Activated CD4-positive, alpha-beta memory T cell treated with anti-CD3 and anti-CD28 coated beads, Interleukin-2, amount 10 ng/mL, durations not matched to agents 7 days and 5 days (primary cell): ENCODE measurements at regions not wholly inside any gene's neighbourhood (a gene's known extent, or its start where the extent isn't known, plus 50 kb on each side); places are given as distances from the start of the nearest gene placed in this dataset.

Experiments used
- CTCF ChIA-PET: fragments of 350-600 bp; sonication (Branson Sonifier 250); formaldehyde crosslinking; loops from one replicate; lab custom pipeline; 2021; ENCODE audit warnings: antibody characterized with exemption, inconsistent platforms; lab: Charles Lee
- POLR2A ChIA-PET: fragments of 350-600 bp; sonication (Branson Sonifier 250); formaldehyde crosslinking; loops from one replicate; lab custom pipeline; 2021; ENCODE audit warnings: antibody characterized with exemption; lab: Charles Lee
- DNase-seq: peaks from one replicate; pipeline ENCODE4 v3.0.0-alpha.2; 2020
- H3K27ac Mint-ChIP-seq: one replicate; pipeline ENCODE4 v1.8.0; 2021; ENCODE audit warnings: mild to moderate bottlenecking, mixed read lengths
- H3K27me3 Mint-ChIP-seq: one replicate; pipeline ENCODE4 v1.8.0; 2021; ENCODE audit warnings: mixed read lengths
- H3K36me3 Mint-ChIP-seq: one replicate; pipeline ENCODE4 v1.8.0; 2021; ENCODE audit warnings: low read depth, mixed read lengths
- H3K4me1 Mint-ChIP-seq: one replicate; pipeline ENCODE4 v1.8.0; 2021; ENCODE audit warnings: mixed read lengths
- H3K4me3 Mint-ChIP-seq: one replicate; pipeline ENCODE4 v1.8.0; 2021; ENCODE audit warnings: mild to moderate bottlenecking, mixed read lengths
- H3K9me3 Mint-ChIP-seq: one replicate; pipeline ENCODE4 v1.8.0; 2021; ENCODE audit warnings: mixed read lengths

DNA sequence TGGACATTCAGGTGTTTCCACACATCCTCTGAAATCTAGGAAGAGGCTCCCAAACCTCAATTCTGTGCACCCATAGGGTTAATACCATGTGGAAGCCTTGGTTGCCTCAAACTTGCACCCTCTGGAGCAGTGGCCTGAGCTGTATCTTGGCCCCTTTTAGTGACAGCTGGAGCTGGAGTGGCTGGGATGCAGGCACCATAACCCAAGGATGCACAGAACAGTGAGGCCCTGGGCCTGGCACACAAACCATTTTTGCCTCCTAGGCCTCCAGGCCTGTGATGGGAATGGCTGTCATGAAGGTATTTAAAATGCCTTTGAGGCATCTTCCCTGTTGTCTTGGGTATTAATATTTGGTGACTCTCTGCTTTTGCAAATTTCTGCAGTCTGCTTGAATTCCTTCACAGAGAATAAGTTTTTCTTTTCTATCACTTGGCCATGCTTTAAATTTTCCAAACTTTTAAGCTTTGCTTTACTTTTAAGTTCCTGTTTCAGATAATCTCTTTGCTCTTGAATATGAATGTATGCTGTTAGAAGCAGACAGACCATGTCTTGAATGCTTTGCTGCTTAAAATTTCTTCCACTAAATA is 1594.5 kb upstream of the PCDH20 start:
- ChIA-PET CTCF (no interaction called here), POLR2A (no interaction called here)
- Mint-ChIP-seq H3K27ac (no peak overlapping the region), H3K9me3 (peaks cover 31% of the 10 kb centered on the region), H3K4me3 (no peak overlapping the region), H3K27me3 (no peaks in the 10 kb centered on the region), H3K36me3 (no peaks in the 10 kb centered on the region), H3K4me1 (no peaks in the 10 kb centered on the region)
- no peak for DNase-seq

DNA sequence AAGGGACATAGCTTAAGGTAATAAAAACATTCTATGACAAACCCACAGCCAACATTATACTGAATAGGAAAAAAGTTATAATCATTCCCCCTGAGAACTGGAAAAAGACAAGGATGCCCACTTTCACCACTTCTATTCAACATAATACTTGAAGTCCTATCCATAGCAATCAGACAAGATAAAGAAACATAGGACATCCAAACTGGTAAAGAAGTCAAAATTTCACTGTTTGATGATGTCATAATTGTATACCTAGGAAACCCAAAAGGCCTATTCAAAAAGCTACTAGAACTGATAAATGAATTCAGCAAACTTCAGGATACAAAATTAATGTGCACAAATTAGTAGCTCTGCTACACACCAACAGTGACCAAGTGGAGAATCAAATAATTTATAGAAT is 1590.0 kb upstream of the PCDH20 start:
- no peaks in the 10 kb centered on the region for H3K36me3 Mint-ChIP-seq
- ChIA-PET POLR2A (no interaction called here), CTCF (no interaction called here)
- no peak overlapping the region for H3K27ac Mint-ChIP-seq
- no peaks in the 10 kb centered on the region for H3K27me3 Mint-ChIP-seq
- peaks cover 29% of the 10 kb centered on the region for H3K9me3 Mint-ChIP-seq
- no peak overlapping the region for H3K4me3 Mint-ChIP-seq
- DNase-seq, result no peak
- H3K4me1 Mint-ChIP-seq, result no peaks in the 10 kb centered on the region

DNA sequence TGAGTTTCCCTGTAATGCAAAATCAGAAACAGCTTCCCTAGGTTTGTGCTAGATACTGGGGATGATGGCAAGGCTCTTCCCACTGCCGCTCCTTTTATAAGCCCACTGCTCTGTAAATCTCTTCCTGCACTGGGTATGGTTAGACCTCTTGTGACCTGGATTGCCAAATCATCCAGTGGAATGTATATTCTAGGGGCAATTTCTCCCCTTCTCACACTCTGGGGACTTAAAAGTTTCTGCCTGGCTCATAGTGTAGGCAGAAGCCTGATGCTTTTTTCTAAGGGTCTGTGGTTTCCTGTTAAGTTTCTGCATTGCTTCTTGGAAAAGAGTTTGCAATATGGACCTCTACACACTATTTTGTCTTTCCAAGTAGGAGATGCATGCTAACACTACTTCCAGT is 1582.0 kb upstream of the PCDH20 start:
- CTCF ChIA-PET, result no interaction called here
- Mint-ChIP-seq H3K4me3 (no peak overlapping the region), H3K27me3 (no peaks in the 10 kb centered on the region), H3K4me1 (no peaks in the 10 kb centered on the region), H3K27ac (no peak overlapping the region), H3K36me3 (no peaks in the 10 kb centered on the region), H3K9me3 (peaks cover 7% of the 10 kb centered on the region)
- POLR2A ChIA-PET, result no interaction called here
- DNase-seq, result no peak

DNA sequence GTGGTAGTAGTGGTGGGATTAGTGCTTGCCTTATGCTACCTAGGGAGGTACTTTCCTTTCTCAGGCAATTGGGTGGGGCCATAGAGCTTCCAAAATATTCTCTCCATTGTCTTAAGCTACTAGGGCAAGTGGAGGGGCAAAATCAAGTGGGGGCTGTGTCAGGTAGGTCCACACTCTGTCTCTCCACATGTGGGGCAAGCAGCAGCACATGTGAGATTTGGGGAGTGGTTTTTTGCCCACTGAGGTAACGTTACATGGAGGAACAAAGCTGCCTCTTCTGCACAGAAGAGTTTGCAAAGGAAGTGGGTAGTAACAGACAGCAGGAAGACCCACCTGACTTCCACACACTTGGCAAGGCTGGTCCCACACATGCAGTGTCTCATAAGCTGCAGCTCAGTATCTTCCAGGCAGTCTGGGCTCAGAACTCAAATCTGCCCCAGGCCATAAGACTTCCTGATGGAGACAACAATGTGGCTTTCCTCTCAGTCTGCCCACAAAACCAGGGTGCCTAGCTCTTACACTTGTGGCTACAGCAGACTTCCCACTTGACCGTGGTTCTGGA is 1581.5 kb upstream of the PCDH20 start:
- Mint-ChIP-seq H3K27ac (no peak overlapping the region), H3K4me3 (no peak overlapping the region), H3K4me1 (no peaks in the 10 kb centered on the region), H3K9me3 (peaks cover 7% of the 10 kb centered on the region), H3K36me3 (no peaks in the 10 kb centered on the region), H3K27me3 (no peaks in the 10 kb centered on the region)
- ChIA-PET POLR2A (no interaction called here), CTCF (no interaction called here)
- DNase-seq, result no peak

DNA sequence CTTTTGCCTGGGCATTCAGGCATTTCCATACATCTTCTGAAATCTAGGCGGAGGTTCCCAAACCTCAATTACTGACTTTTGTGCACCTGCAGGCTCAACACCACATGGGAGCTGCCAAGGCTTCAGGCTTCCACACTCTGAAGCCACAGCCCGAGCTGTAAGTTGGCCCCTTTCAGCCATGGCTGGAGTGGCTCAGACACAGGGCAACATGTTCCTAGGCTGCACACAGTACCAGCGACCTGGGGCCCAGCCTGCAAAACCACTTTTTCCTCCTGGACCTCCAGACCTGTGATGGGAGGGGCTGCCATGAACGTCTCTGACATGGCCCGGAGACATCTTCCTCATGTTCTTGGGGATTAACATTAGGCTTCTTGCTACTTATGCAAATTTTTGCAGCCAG is 1558.2 kb upstream of the PCDH20 start:
- ChIA-PET CTCF (no interaction called here), POLR2A (no interaction called here)
- H3K27ac Mint-ChIP-seq, result no peak overlapping the region
- no peak overlapping the region for H3K4me3 Mint-ChIP-seq
- DNase-seq, result no peak
- H3K36me3 Mint-ChIP-seq, result no peaks in the 10 kb centered on the region
- peaks cover 12% of the 10 kb centered on the region for H3K9me3 Mint-ChIP-seq
- no peaks in the 10 kb centered on the region for H3K4me1 Mint-ChIP-seq
- no peaks in the 10 kb centered on the region for H3K27me3 Mint-ChIP-seq

DNA sequence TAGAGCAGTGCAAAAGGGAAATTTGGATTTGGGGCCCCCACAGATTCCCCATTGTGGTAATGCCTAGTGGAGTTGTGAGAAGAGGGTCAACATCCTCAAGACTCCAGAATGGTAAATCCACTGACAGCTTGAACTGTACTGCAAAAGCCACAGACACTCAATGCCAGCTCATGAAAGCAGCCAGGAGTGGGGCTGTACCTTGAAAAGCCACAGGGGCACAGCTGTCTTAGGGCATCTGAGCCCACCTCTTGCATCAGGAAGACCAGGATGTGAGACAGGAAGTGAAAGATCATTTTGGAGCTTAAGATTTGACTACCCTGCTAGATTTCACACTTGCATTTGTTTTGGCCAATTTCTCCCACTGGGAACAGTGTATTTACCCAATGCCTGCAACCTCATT is 1548.9 kb upstream of the PCDH20 start:
- no peaks in the 10 kb centered on the region for H3K4me1 Mint-ChIP-seq
- H3K36me3 Mint-ChIP-seq, result no peaks in the 10 kb centered on the region
- POLR2A ChIA-PET, result no interaction called here
- H3K27ac Mint-ChIP-seq, result no peak overlapping the region
- H3K4me3 Mint-ChIP-seq, result no peak overlapping the region
- no peaks in the 10 kb centered on the region for H3K27me3 Mint-ChIP-seq
- peaks cover 11% of the 10 kb centered on the region for H3K9me3 Mint-ChIP-seq
- CTCF ChIA-PET, result no interaction called here
- no peak for DNase-seq

DNA sequence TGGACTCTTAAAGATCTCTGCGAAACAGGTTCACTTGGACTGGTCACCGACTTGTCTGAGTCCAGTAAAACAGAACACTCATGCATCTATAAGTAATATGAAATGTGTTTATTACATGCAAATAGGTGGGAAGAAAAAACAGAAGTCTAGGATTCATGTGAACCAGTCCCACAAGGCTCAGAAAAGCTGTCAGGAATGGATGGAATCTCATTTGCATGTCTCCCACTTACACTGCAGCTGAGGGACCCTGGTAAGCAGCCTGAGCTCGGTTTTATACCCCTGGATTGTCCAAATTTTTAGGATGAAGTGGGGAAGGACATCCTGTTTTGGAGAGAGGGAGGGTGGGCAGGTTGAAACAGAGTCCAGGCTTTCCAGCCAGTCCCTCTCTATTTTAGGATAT is 1545.1 kb upstream of the PCDH20 start:
- POLR2A ChIA-PET, result no interaction called here
- DNase-seq, result no peak
- Mint-ChIP-seq H3K27me3 (no peaks in the 10 kb centered on the region), H3K36me3 (no peaks in the 10 kb centered on the region), H3K4me1 (no peaks in the 10 kb centered on the region), H3K4me3 (no peak overlapping the region), H3K9me3 (peaks cover 11% of the 10 kb centered on the region), H3K27ac (no peak overlapping the region)
- CTCF ChIA-PET, result no interaction called here

DNA sequence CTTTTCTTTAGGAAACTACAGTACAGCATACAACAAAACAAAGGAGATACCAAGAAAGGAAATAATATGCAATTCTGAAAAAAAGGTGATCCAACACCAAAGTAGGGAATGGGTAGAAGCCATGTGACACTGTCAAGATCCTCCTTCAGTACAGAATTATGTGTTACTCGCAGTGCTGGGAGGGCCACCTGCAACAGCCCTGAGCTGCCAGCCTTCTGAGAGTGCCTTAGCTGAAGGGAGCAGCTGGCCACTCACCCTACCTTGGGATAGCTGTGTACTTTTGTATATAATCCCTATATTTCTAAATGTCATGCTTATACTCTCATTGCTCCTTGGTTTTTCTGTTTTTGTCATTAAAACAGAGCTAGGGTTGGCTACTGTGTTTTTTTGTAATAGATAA is 1518.2 kb upstream of the PCDH20 start:
- ChIA-PET CTCF (no interaction called here), POLR2A (no interaction called here)
- no peak overlapping the region for H3K4me3 Mint-ChIP-seq
- no peaks in the 10 kb centered on the region for H3K4me1 Mint-ChIP-seq
- H3K36me3 Mint-ChIP-seq, result no peaks in the 10 kb centered on the region
- no peaks in the 10 kb centered on the region for H3K27me3 Mint-ChIP-seq
- no peak for DNase-seq
- H3K27ac Mint-ChIP-seq, result no peak overlapping the region
- H3K9me3 Mint-ChIP-seq, result peaks cover 2% of the 10 kb centered on the region

DNA sequence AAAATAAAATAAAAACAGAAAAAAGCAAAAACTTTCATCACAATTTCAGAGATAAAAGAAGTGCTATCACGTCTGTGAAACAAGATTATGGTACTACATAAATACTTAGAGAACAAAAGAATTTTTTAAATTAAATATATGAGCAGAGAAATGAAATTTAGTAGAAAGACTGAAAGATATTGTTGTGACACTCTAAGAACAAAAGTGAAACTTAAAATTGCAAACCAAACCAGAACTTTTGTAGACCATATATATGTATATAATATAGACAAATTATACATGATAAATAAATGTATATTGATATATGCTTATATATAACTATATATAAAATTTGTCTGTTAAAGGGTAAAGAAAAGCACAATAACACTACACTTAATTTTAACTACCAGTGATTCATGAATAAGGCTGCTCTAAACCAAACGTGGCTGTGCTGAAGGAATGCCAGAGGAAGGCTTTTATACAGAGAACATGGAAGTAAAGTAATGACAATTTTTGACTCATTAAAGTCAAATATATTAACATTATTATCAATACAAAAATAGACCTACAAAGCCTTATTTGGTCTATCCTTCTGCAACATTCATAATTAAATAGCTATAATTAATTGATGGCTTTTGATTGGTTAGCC is 1516.7 kb upstream of the PCDH20 start:
- POLR2A ChIA-PET, result no interaction called here
- Mint-ChIP-seq H3K4me1 (no peaks in the 10 kb centered on the region), H3K36me3 (no peaks in the 10 kb centered on the region), H3K4me3 (no peak overlapping the region), H3K9me3 (peaks cover 2% of the 10 kb centered on the region), H3K27ac (no peak overlapping the region), H3K27me3 (no peaks in the 10 kb centered on the region)
- CTCF ChIA-PET, result no interaction called here
- no peak for DNase-seq

DNA sequence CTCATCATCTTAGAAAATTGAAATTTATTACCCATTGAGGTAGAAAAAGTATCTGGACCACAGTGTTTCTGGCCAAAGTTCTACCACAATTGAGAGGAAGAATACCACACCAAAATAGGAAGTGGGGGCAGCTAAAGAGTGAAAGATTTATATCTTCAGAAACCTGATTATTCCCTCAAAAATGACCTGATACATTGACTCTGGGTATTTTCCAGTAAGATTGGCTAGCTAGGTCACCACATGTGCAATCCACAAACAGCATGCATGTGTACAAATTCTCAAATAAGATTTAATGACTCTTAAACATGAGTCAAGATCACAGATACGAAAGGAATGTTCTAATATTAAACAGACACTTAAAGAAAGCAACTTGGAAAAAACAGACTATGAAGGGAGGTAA is 1516.2 kb upstream of the PCDH20 start:
- Mint-ChIP-seq H3K4me3 (no peak overlapping the region), H3K9me3 (peaks cover 2% of the 10 kb centered on the region), H3K27ac (no peak overlapping the region), H3K36me3 (no peaks in the 10 kb centered on the region), H3K4me1 (no peaks in the 10 kb centered on the region), H3K27me3 (no peaks in the 10 kb centered on the region)
- no peak for DNase-seq
- CTCF ChIA-PET, result no interaction called here
- POLR2A ChIA-PET, result no interaction called here

DNA sequence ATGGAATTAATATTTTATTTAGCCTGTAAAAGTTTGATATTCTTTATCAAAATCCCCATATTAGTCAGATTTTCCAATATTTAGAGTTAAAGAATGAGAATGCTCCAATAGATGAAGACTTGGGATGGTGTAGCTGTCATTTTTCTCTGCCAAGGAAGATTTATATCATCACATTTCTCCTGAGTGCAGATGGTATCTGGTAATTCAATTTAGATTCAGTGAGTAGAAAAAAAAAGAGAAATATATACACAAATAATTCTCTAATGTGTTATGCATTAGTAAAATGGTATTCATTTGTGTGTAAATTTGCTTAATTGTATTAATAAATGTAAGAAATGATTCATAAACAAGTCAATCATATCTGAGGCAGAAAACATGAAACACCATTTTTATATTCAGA is 1508.7 kb upstream of the PCDH20 start:
- no peaks in the 10 kb centered on the region for H3K4me1 Mint-ChIP-seq
- no peak overlapping the region for H3K4me3 Mint-ChIP-seq
- H3K9me3 Mint-ChIP-seq, result peaks cover 2% of the 10 kb centered on the region
- no peaks in the 10 kb centered on the region for H3K27me3 Mint-ChIP-seq
- CTCF ChIA-PET, result no interaction called here
- POLR2A ChIA-PET, result no interaction called here
- no peak overlapping the region for H3K27ac Mint-ChIP-seq
- DNase-seq, result no peak
- H3K36me3 Mint-ChIP-seq, result no peaks in the 10 kb centered on the region

DNA sequence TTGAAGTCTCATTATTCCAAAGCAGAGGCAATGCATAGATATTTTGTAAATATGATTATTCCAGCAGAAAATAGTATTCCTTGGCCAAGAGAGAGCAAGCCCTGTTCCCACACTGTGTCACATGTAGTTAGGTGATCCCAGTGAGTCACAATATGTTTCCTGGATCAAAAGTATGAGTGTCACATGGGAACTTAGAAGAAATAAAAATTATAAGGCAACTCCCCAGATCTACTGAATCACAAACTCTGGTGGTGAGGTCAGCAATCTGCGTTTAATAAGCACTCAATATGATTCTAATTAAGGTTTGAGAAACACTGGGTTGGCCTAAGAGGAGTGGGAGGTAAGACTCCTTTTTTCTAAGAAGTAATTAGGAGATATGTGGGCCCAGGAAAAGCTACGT is 1504.5 kb upstream of the PCDH20 start:
- Mint-ChIP-seq H3K27ac (no peak overlapping the region), H3K27me3 (no peaks in the 10 kb centered on the region), H3K4me3 (no peak overlapping the region), H3K9me3 (peaks cover 2% of the 10 kb centered on the region), H3K4me1 (no peaks in the 10 kb centered on the region), H3K36me3 (no peaks in the 10 kb centered on the region)
- ChIA-PET POLR2A (no interaction called here), CTCF (no interaction called here)
- DNase-seq, result no peak

DNA sequence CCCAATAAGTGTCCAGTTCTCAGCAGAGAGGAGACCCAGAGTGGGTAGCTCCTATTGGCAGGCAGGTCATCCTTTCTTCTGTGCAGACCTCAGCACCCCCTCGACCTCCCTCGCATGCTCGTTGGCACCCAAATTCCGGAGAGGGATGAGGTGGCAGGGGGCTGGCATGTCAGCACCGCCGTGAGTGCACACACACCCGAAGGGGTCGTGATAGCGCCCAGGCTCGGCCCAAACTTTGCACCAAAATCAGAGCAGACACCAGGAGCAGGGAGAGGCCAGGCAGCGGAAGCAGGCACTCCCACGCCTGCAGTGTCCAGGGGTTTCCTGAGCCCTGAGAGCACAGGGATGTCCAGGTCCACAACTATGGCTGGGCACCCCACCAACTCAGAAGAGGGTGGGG is 1503.8 kb upstream of the PCDH20 start:
- Mint-ChIP-seq H3K4me1 (no peaks in the 10 kb centered on the region), H3K27me3 (no peaks in the 10 kb centered on the region), H3K27ac (no peak overlapping the region), H3K36me3 (no peaks in the 10 kb centered on the region), H3K9me3 (peaks cover 2% of the 10 kb centered on the region), H3K4me3 (no peak overlapping the region)
- CTCF ChIA-PET, result no interaction called here
- POLR2A ChIA-PET, result no interaction called here
- DNase-seq, result no peak

DNA sequence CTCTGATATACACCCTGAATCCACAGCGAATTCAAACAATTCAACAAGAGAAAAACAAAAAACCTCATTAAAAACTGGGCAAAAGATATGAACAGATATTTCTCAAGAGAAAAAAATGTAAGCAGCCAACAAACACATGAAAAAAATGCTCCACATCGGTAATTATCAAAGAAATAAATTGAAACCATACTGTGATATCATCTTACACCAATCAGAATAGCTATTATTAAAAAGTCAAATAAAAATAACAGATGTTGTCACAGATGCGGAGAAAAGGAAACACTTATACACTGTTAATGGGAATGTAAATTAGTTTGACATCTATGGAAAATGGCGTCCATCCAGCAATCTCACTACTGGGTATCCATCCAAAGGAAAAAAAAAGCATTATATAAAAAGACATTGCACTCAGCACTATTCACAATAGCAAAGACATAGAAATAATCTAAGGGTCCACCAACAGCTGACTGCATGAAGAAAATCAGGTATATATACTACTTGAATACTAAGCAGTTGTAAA is 1495.0 kb upstream of the PCDH20 start:
- ChIA-PET CTCF (no interaction called here), POLR2A (no interaction called here)
- DNase-seq, result no peak
- no peak overlapping the region for H3K27ac Mint-ChIP-seq
- no peaks in the 10 kb centered on the region for H3K36me3 Mint-ChIP-seq
- no peak overlapping the region for H3K4me3 Mint-ChIP-seq
- no peaks in the 10 kb centered on the region for H3K9me3 Mint-ChIP-seq
- H3K4me1 Mint-ChIP-seq, result no peaks in the 10 kb centered on the region
- no peaks in the 10 kb centered on the region for H3K27me3 Mint-ChIP-seq
